PC-9 (cell line): ENCODE measurements at regions not wholly inside any gene's neighbourhood (a gene's known extent, or its start where the extent isn't known, plus 50 kb on each side); places are given as distances from the start of the nearest gene placed in this dataset.

Experiments
- EZH2 ChIP-seq: fragments of 200-600 bp; sonication (generic); IDR thresholded peaks from 2 replicates; pipeline ENCODE4 v1.8.0; 2017; ENCODE audit warnings: antibody characterized with exemption, low read depth
- TF ChIP-seq, protein P1 (sequence below): fragments of 200-600 bp; sonication (generic); conservative IDR thresholded peaks from 2 replicates; pipeline ENCODE4 v1.6.1; 2017; ENCODE audit warnings: mixed run types, antibody characterized with exemption, mild to moderate bottlenecking, moderate library complexity

- TF ChIP-seq, protein P1, sequence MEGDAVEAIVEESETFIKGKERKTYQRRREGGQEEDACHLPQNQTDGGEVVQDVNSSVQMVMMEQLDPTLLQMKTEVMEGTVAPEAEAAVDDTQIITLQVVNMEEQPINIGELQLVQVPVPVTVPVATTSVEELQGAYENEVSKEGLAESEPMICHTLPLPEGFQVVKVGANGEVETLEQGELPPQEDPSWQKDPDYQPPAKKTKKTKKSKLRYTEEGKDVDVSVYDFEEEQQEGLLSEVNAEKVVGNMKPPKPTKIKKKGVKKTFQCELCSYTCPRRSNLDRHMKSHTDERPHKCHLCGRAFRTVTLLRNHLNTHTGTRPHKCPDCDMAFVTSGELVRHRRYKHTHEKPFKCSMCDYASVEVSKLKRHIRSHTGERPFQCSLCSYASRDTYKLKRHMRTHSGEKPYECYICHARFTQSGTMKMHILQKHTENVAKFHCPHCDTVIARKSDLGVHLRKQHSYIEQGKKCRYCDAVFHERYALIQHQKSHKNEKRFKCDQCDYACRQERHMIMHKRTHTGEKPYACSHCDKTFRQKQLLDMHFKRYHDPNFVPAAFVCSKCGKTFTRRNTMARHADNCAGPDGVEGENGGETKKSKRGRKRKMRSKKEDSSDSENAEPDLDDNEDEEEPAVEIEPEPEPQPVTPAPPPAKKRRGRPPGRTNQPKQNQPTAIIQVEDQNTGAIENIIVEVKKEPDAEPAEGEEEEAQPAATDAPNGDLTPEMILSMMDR = no peak
- TF ChIP-seq EZH2 = no peak
These were observed 326.7 kb downstream of the SUCLG1 start for GRCh38 chr2:84132370-84132769.
